RWPE2 (cell line): ENCODE measurements at regions not wholly inside any gene's neighbourhood (a gene's known extent, or its start where the extent isn't known, plus 50 kb on each side); places are given as distances from the start of the nearest gene placed in this dataset.

Source experiments
- ATAC-seq: fragments of 200-7000 bp; cut with Tn5 transposase; 3 replicates; pipeline ENCODE4 v1.9.1; 2021; ENCODE audit warnings: low read depth
- DNase-seq: peaks from one replicate; pipeline ENCODE4 v3.0.0-alpha.2; 2020; ENCODE audit warnings: low spot score
- H3K27ac ChIP-seq: fragments of 450-650 bp; 2 replicates; pipeline ENCODE4 v1.5.1; 2017; ENCODE audit warnings: mild to moderate bottlenecking; ENCODE audit not compliant: poor library complexity, severe bottlenecking
- H3K27me3 ChIP-seq: fragments of 250-450 bp; sonication (Bioruptor Pico); 2 replicates; pipeline ENCODE4 v1.5.1; 2021; ENCODE audit warnings: mild to moderate bottlenecking, moderate library complexity; ENCODE audit not compliant: insufficient read depth, poor library complexity, severe bottlenecking
- H3K36me3 ChIP-seq: fragments of 250-450 bp; sonication (Bioruptor Pico); 2 replicates; pipeline ENCODE4 v1.5.1; 2020; ENCODE audit warnings: low read depth, mild to moderate bottlenecking, moderate library complexity
- H3K4me1 ChIP-seq: fragments of 250-450 bp; sonication (Bioruptor Pico); 2 replicates; pipeline ENCODE4 v1.5.1; 2021; ENCODE audit warnings: mild to moderate bottlenecking, moderate library complexity; ENCODE audit not compliant: insufficient read depth, poor library complexity, severe bottlenecking
- H3K4me3 ChIP-seq: fragments of 250-450 bp; sonication (Bioruptor Pico); 2 replicates; pipeline ENCODE4 v1.5.1; 2021; ENCODE audit warnings: mild to moderate bottlenecking, moderate library complexity; ENCODE audit not compliant: severe bottlenecking
- H3K9me3 ChIP-seq: fragments of 250-450 bp; sonication (Bioruptor Pico); 2 replicates; pipeline ENCODE4 v1.5.1; 2021; ENCODE audit warnings: mild to moderate bottlenecking, moderate library complexity; ENCODE audit not compliant: severe bottlenecking
- TF ChIP-seq, protein P1 (sequence below): fragments of 450-650 bp; IDR thresholded peaks from one replicate; pipeline ENCODE4 v1.5.1; 2017; ENCODE audit warnings: mild to moderate bottlenecking, moderate library complexity; ENCODE audit not compliant: poor library complexity, severe bottlenecking

DNA sequence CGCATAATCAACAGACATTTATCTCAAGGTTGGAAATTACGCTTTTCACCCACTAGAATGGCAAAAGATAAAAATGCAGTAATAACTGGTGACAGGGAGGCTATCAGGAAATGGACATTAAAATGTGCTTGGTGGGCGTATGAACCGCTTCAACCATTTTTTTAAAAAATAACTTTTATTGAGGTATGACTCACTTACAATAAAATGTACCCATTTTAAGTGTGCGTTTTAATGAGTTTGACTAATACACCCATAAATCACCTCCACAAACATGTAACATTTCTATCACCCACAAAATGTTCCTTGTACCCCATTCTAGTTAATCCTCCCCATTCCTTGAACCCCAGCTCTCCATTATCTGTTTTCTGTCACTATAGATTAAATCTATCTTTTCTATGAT is 96.8 kb downstream of the IYD start:
- ATAC-seq, result no peak
- Histone ChIP-seq H3K4me1 (peaks cover 15% of the 10 kb centered on the region), H3K4me3 (no peak overlapping the region), H3K36me3 (no peaks in the 10 kb centered on the region), H3K9me3 (no peaks in the 10 kb centered on the region), H3K27me3 (no peaks in the 10 kb centered on the region), H3K27ac (peak overlapping the region; percentile 23)
- DNase-seq, result no peak
- TF ChIP-seq, protein P1, sequence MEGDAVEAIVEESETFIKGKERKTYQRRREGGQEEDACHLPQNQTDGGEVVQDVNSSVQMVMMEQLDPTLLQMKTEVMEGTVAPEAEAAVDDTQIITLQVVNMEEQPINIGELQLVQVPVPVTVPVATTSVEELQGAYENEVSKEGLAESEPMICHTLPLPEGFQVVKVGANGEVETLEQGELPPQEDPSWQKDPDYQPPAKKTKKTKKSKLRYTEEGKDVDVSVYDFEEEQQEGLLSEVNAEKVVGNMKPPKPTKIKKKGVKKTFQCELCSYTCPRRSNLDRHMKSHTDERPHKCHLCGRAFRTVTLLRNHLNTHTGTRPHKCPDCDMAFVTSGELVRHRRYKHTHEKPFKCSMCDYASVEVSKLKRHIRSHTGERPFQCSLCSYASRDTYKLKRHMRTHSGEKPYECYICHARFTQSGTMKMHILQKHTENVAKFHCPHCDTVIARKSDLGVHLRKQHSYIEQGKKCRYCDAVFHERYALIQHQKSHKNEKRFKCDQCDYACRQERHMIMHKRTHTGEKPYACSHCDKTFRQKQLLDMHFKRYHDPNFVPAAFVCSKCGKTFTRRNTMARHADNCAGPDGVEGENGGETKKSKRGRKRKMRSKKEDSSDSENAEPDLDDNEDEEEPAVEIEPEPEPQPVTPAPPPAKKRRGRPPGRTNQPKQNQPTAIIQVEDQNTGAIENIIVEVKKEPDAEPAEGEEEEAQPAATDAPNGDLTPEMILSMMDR, result no peak

DNA sequence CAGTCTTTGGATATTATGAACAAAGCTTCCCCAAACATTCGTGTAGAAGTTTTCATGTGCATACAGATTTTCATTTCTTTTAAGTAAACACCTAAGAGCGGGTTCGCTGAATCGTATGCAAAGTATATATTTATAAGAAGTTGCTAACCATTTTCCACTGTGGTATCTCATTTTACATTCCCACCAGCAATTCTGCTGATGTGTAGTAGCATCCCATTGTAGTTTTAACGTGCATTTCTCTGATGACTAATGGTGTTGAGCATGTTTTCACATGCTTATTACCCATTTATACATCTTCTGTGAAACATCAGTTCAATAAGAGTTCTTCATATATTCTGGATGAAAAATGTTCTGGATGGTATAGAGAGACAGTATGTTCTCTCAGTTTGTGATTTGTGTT is 97.4 kb downstream of the IYD start:
- no peaks in the 10 kb centered on the region for H3K27me3 ChIP-seq
- peak overlapping the region; percentile 23 for H3K27ac ChIP-seq
- H3K4me3 ChIP-seq, result no peak overlapping the region
- DNase-seq, result no peak
- TF ChIP-seq, protein P1, result no peak
- no peaks in the 10 kb centered on the region for H3K36me3 ChIP-seq
- H3K9me3 ChIP-seq, result no peaks in the 10 kb centered on the region
- H3K4me1 ChIP-seq, result peaks cover 15% of the 10 kb centered on the region
- peak; percentile 82 for ATAC-seq

- TF ChIP-seq, protein P1, result no peak
- Histone ChIP-seq H3K27me3 (no peaks in the 10 kb centered on the region), H3K9me3 (no peaks in the 10 kb centered on the region), H3K36me3 (no peaks in the 10 kb centered on the region), H3K4me3 (no peak overlapping the region), H3K27ac (no peak overlapping the region), H3K4me1 (peaks cover 15% of the 10 kb centered on the region)
- ATAC-seq, result no peak
- DNase-seq, result no peak
These were observed 101.3 kb downstream of the IYD start for GRCh38 chr6:150470131-150470530.

DNA sequence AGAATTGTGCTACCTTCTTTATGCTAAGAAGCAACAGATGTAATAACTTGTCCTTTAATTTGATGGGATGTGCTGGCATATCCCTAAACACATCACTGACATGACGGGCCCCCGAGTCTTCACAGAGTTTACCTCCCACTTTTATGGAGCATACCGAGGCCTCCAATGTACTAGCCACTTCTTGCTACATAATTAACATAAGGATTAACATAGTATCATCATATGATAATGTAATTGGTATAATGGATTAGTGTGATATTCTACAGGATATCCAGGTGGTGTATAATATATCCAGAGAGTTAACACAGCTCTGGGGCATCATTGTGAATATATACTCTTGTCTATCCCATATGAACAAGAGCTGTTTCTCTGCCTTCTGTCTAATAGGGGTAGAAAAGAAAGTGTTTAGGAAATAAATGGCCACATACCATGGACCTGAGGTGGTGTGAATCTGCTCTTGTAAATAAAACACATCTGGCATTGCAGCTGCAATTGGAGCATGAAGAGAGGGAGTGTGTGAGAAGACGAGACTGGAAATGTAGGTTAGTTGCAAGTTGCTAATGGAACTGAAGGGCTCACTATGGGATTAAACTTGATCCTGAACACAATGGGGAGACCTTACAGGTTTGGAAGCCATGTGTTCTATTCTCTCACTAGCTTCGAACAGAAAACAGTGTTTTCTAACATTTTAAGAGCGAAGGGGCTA is 102.3 kb downstream of the IYD start:
- no peak overlapping the region for H3K27ac ChIP-seq
- TF ChIP-seq, protein P1, result no peak
- H3K36me3 ChIP-seq, result no peaks in the 10 kb centered on the region
- no peak for DNase-seq
- H3K9me3 ChIP-seq, result no peaks in the 10 kb centered on the region
- peak; percentile 38; the same call in 2 of the 3 replicates for ATAC-seq
- H3K4me1 ChIP-seq, result peaks cover 9% of the 10 kb centered on the region
- H3K27me3 ChIP-seq, result no peaks in the 10 kb centered on the region
- no peak overlapping the region for H3K4me3 ChIP-seq
